ENCODE measurements at regions not wholly inside any gene's neighbourhood (a gene's known extent, or its start where the extent isn't known, plus 50 kb on each side); places are given as distances from the start of the nearest gene placed in this dataset.

DNA sequence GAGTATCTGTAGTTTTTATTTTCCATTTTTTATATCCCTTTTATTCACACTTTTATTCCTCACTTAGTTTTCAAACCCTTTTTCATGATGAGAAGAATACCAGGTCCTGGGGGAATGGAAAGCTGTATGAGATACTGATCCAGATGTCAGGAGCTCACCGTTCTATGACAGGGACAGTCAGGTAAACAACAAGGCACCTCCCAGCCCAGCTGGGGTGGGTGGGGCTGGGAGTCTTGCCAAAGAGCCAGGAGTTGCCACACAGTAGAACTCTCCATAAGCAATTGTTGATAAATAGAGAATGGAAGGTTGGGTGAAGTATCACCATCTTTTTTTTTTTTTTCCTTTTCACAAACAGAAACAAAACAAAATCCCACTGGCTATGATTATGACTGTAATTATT is 225.8 kb downstream of the NSG2 start:
- H3K27ac Mint-ChIP-seq (ENCODE audit: unreplicated experiment) = no peak overlapping the region
- no TSS peak for BruUV-seq (replicated peaks)
- DNase-seq = no peak
- intact Hi-C loops (cut with micrococcal nuclease; ENCODE audit: unreplicated experiment) = no loop called here
- H3K4me1 Mint-ChIP-seq (ENCODE audit: low read depth, unreplicated experiment) = no peaks in the 10 kb centered on the region
- peaks cover 5% of the 10 kb centered on the region for H3K9me3 Mint-ChIP-seq (ENCODE audit: low read depth, unreplicated experiment)
- H3K36me3 Mint-ChIP-seq (ENCODE audit: insufficient read depth, unreplicated experiment) = no peaks in the 10 kb centered on the region
- CTCF ChIA-PET = no interaction called here
- no peak overlapping the region for H3K4me3 Mint-ChIP-seq (ENCODE audit: low read depth, unreplicated experiment)
- TF ChIP-seq, protein P1, sequence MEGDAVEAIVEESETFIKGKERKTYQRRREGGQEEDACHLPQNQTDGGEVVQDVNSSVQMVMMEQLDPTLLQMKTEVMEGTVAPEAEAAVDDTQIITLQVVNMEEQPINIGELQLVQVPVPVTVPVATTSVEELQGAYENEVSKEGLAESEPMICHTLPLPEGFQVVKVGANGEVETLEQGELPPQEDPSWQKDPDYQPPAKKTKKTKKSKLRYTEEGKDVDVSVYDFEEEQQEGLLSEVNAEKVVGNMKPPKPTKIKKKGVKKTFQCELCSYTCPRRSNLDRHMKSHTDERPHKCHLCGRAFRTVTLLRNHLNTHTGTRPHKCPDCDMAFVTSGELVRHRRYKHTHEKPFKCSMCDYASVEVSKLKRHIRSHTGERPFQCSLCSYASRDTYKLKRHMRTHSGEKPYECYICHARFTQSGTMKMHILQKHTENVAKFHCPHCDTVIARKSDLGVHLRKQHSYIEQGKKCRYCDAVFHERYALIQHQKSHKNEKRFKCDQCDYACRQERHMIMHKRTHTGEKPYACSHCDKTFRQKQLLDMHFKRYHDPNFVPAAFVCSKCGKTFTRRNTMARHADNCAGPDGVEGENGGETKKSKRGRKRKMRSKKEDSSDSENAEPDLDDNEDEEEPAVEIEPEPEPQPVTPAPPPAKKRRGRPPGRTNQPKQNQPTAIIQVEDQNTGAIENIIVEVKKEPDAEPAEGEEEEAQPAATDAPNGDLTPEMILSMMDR (IDR thresholded peaks at IDR 0.05; ENCODE audit: unreplicated experiment) = no peak
- H3K27me3 Mint-ChIP-seq (ENCODE audit: unreplicated experiment) = peaks cover 30% of the 10 kb centered on the region

DNA sequence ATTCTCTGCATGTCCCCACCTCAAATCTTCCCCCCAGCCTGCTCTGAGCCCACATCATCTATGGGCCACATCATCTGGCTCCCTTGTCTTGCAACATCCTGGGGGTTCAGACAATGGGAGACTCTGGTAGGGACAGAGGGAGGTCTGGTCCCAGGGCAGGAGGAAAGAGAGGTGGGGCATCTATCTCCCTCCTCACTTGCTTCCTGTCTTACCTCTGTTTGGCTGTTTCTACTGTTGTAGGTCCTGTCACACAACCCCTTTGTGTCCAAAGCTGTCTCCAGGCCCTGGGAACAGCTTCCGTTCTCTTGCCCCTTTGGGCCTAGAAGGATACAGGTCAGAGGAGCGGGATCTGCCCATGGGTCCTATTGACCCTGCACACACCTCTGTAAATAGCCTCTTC is 227.2 kb downstream of the NSG2 start:
- CTCF ChIA-PET = no interaction called here
- TF ChIP-seq, protein P1 (IDR thresholded peaks at IDR 0.05; ENCODE audit: unreplicated experiment) = no peak
- intact Hi-C loops (cut with micrococcal nuclease; ENCODE audit: unreplicated experiment) = no loop called here
- peaks cover 5% of the 10 kb centered on the region for H3K9me3 Mint-ChIP-seq (ENCODE audit: low read depth, unreplicated experiment)
- H3K4me3 Mint-ChIP-seq (ENCODE audit: low read depth, unreplicated experiment) = no peak overlapping the region
- no peaks in the 10 kb centered on the region for H3K4me1 Mint-ChIP-seq (ENCODE audit: low read depth, unreplicated experiment)
- no peak overlapping the region for H3K27ac Mint-ChIP-seq (ENCODE audit: unreplicated experiment)
- no peaks in the 10 kb centered on the region for H3K36me3 Mint-ChIP-seq (ENCODE audit: insufficient read depth, unreplicated experiment)
- BruUV-seq (replicated peaks) = no TSS peak
- peaks cover 30% of the 10 kb centered on the region for H3K27me3 Mint-ChIP-seq (ENCODE audit: unreplicated experiment)
- DNase-seq = no peak

DNA sequence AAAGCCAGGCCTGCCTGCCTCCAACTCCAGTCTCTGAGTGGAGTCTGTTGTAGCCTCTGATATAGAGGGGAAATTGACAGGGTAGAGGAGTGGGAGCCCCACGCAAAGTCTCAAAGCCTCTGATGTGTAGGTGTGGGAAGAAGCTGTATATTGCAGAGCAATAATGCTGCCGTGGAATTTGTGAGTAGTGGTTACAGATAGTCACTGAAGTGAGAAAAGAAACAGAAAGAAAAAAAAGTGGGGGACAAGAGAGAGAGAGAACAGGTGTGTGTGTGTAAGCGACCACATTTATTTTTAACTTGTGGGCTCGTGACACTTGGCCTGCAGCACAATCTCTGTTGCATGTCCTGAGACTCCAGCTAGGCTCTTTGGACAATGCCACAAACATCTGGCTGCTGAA is 227.8 kb downstream of the NSG2 start:
- Mint-ChIP-seq H3K4me3 (ENCODE audit: low read depth, unreplicated experiment) (no peak overlapping the region), H3K9me3 (ENCODE audit: low read depth, unreplicated experiment) (peaks cover 5% of the 10 kb centered on the region), H3K27ac (ENCODE audit: unreplicated experiment) (no peak overlapping the region), H3K36me3 (ENCODE audit: insufficient read depth, unreplicated experiment) (no peaks in the 10 kb centered on the region), H3K27me3 (ENCODE audit: unreplicated experiment) (peaks cover 36% of the 10 kb centered on the region), H3K4me1 (ENCODE audit: low read depth, unreplicated experiment) (no peaks in the 10 kb centered on the region)
- BruUV-seq (replicated peaks) = no TSS peak
- CTCF ChIA-PET = no interaction called here
- no peak for DNase-seq
- intact Hi-C loops (cut with micrococcal nuclease; ENCODE audit: unreplicated experiment) = no loop called here
- TF ChIP-seq, protein P1 (IDR thresholded peaks at IDR 0.05; ENCODE audit: unreplicated experiment) = no peak

DNA sequence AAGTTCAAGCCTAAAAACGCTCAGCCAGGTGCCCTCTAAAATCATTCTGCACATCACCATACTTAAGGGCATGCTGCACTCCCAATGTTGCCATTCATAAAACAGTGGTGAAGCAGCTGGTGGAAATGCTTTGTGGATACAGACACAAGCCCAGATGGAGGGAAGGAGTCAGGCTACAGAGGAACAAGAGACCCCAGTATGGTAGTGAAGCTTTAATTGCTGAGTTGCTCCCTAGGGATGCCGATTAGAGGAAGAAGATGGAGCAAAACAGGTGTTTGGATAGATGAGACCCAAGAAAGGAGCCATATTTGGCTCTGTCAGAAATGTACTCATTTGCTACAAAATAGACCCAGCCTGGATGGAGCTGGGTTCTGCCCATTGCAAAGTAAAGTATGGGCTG is 230.5 kb downstream of the NSG2 start:
- no TSS peak for BruUV-seq (replicated peaks)
- no peak overlapping the region for H3K4me3 Mint-ChIP-seq (ENCODE audit: low read depth, unreplicated experiment)
- H3K27ac Mint-ChIP-seq (ENCODE audit: unreplicated experiment) = no peak overlapping the region
- no peaks in the 10 kb centered on the region for H3K9me3 Mint-ChIP-seq (ENCODE audit: low read depth, unreplicated experiment)
- CTCF ChIA-PET = no interaction called here
- H3K36me3 Mint-ChIP-seq (ENCODE audit: insufficient read depth, unreplicated experiment) = no peaks in the 10 kb centered on the region
- no peak for DNase-seq
- TF ChIP-seq, protein P1 (IDR thresholded peaks at IDR 0.05; ENCODE audit: unreplicated experiment) = no peak
- H3K27me3 Mint-ChIP-seq (ENCODE audit: unreplicated experiment) = peaks cover 62% of the 10 kb centered on the region
- intact Hi-C loops (cut with micrococcal nuclease; ENCODE audit: unreplicated experiment) = no loop called here
- no peaks in the 10 kb centered on the region for H3K4me1 Mint-ChIP-seq (ENCODE audit: low read depth, unreplicated experiment)

All from Calu3 (cell line).